ENCODE measurements at regions not wholly inside any gene's neighbourhood (a gene's known extent, or its start where the extent isn't known, plus 50 kb on each side); places are given as distances from the start of the nearest gene placed in this dataset.

GRCh38 chr1:166273618-166274017 lies 106.8 kb upstream of the FAM78B start:
- Histone ChIP-seq H3K9me3 (ENCODE audit: control insufficient read depth in 1 of 2, low read length in 2 of 2) (no peaks in the 10 kb centered on the region), H3K27ac (ENCODE audit: low read length) (no peak overlapping the region), H3K4me1 (ENCODE audit: control insufficient read depth in 1 of 2, insufficient read depth in 2 of 2, low read length in 2 of 2) (no peaks in the 10 kb centered on the region), H3K27me3 (ENCODE audit: low read depth, low read length) (no peaks in the 10 kb centered on the region), H3K4me3 (ENCODE audit: low read depth in 1 of 2, low read length in 2 of 2) (no peak overlapping the region), H3K36me3 (ENCODE audit: control insufficient read depth in 1 of 2, insufficient read depth in 2 of 2, low read length in 2 of 2) (no peaks in the 10 kb centered on the region)

- Histone ChIP-seq H3K9me3 (ENCODE audit: control insufficient read depth in 1 of 2, low read length in 2 of 2) (no peaks in the 10 kb centered on the region), H3K27me3 (ENCODE audit: low read depth, low read length) (no peaks in the 10 kb centered on the region), H3K27ac (ENCODE audit: low read length) (no peak overlapping the region), H3K4me1 (ENCODE audit: control insufficient read depth in 1 of 2, insufficient read depth in 2 of 2, low read length in 2 of 2) (no peaks in the 10 kb centered on the region), H3K4me3 (ENCODE audit: low read depth in 1 of 2, low read length in 2 of 2) (no peak overlapping the region), H3K36me3 (ENCODE audit: control insufficient read depth in 1 of 2, insufficient read depth in 2 of 2, low read length in 2 of 2) (no peaks in the 10 kb centered on the region)
Measured at GRCh38 chr1:166282391-166283137, 115.8 kb upstream of the FAM78B start.

- H3K9me3 ChIP-seq (ENCODE audit: control insufficient read depth in 1 of 2, low read length in 2 of 2), result no peaks in the 10 kb centered on the region
- H3K27ac ChIP-seq (ENCODE audit: low read length), result no peak overlapping the region
- no peaks in the 10 kb centered on the region for H3K36me3 ChIP-seq (ENCODE audit: control insufficient read depth in 1 of 2, insufficient read depth in 2 of 2, low read length in 2 of 2)
- no peak overlapping the region for H3K4me3 ChIP-seq (ENCODE audit: low read depth in 1 of 2, low read length in 2 of 2)
- no peaks in the 10 kb centered on the region for H3K27me3 ChIP-seq (ENCODE audit: low read depth, low read length)
- no peaks in the 10 kb centered on the region for H3K4me1 ChIP-seq (ENCODE audit: control insufficient read depth in 1 of 2, insufficient read depth in 2 of 2, low read length in 2 of 2)
Measured at GRCh38 chr1:166283190-166283589, 116.4 kb upstream of the FAM78B start.

GRCh38 chr1:166283600-166283999 lies 116.8 kb upstream of the FAM78B start:
- Histone ChIP-seq H3K9me3 (ENCODE audit: control insufficient read depth in 1 of 2, low read length in 2 of 2) (no peaks in the 10 kb centered on the region), H3K27ac (ENCODE audit: low read length) (no peak overlapping the region), H3K4me3 (ENCODE audit: low read depth in 1 of 2, low read length in 2 of 2) (no peak overlapping the region), H3K36me3 (ENCODE audit: control insufficient read depth in 1 of 2, insufficient read depth in 2 of 2, low read length in 2 of 2) (no peaks in the 10 kb centered on the region), H3K27me3 (ENCODE audit: low read depth, low read length) (no peaks in the 10 kb centered on the region), H3K4me1 (ENCODE audit: control insufficient read depth in 1 of 2, insufficient read depth in 2 of 2, low read length in 2 of 2) (no peaks in the 10 kb centered on the region)

GRCh38 chr1:166289309-166290050 lies 122.7 kb upstream of the FAM78B start:
- H3K27me3 ChIP-seq (ENCODE audit: low read depth, low read length), result no peaks in the 10 kb centered on the region
- H3K27ac ChIP-seq (ENCODE audit: low read length), result no peak overlapping the region
- H3K4me3 ChIP-seq (ENCODE audit: low read depth in 1 of 2, low read length in 2 of 2), result no peak overlapping the region
- no peaks in the 10 kb centered on the region for H3K4me1 ChIP-seq (ENCODE audit: control insufficient read depth in 1 of 2, insufficient read depth in 2 of 2, low read length in 2 of 2)
- no peaks in the 10 kb centered on the region for H3K36me3 ChIP-seq (ENCODE audit: control insufficient read depth in 1 of 2, insufficient read depth in 2 of 2, low read length in 2 of 2)
- no peaks in the 10 kb centered on the region for H3K9me3 ChIP-seq (ENCODE audit: control insufficient read depth in 1 of 2, low read length in 2 of 2)

- H3K4me3 ChIP-seq (ENCODE audit: low read depth in 1 of 2, low read length in 2 of 2), result no peak overlapping the region
- H3K9me3 ChIP-seq (ENCODE audit: control insufficient read depth in 1 of 2, low read length in 2 of 2), result no peaks in the 10 kb centered on the region
- H3K27me3 ChIP-seq (ENCODE audit: low read depth, low read length), result no peaks in the 10 kb centered on the region
- no peaks in the 10 kb centered on the region for H3K4me1 ChIP-seq (ENCODE audit: control insufficient read depth in 1 of 2, insufficient read depth in 2 of 2, low read length in 2 of 2)
- H3K27ac ChIP-seq (ENCODE audit: low read length), result no peak overlapping the region
- H3K36me3 ChIP-seq (ENCODE audit: control insufficient read depth in 1 of 2, insufficient read depth in 2 of 2, low read length in 2 of 2), result no peaks in the 10 kb centered on the region
Measured at GRCh38 chr1:166295656-166296055, 128.9 kb upstream of the FAM78B start.

- Histone ChIP-seq H3K36me3 (ENCODE audit: control insufficient read depth in 1 of 2, insufficient read depth in 2 of 2, low read length in 2 of 2) (no peaks in the 10 kb centered on the region), H3K27me3 (ENCODE audit: low read depth, low read length) (no peaks in the 10 kb centered on the region), H3K4me3 (ENCODE audit: low read depth in 1 of 2, low read length in 2 of 2) (no peak overlapping the region), H3K4me1 (ENCODE audit: control insufficient read depth in 1 of 2, insufficient read depth in 2 of 2, low read length in 2 of 2) (peaks cover 0 to 1% of the 10 kb centered on the region in 2 donors), H3K27ac (ENCODE audit: low read length) (no peak overlapping the region), H3K9me3 (ENCODE audit: control insufficient read depth in 1 of 2, low read length in 2 of 2) (no peaks in the 10 kb centered on the region)
Measured at GRCh38 chr1:166297993-166298392, 131.2 kb upstream of the FAM78B start.

- Histone ChIP-seq H3K27me3 (ENCODE audit: low read depth, low read length) (no peaks in the 10 kb centered on the region), H3K4me1 (ENCODE audit: control insufficient read depth in 1 of 2, insufficient read depth in 2 of 2, low read length in 2 of 2) (peaks cover 0 to 5% of the 10 kb centered on the region in 2 donors), H3K4me3 (ENCODE audit: low read depth in 1 of 2, low read length in 2 of 2) (no peak overlapping the region), H3K27ac (ENCODE audit: low read length) (no peak overlapping the region), H3K36me3 (ENCODE audit: control insufficient read depth in 1 of 2, insufficient read depth in 2 of 2, low read length in 2 of 2) (no peaks in the 10 kb centered on the region), H3K9me3 (ENCODE audit: control insufficient read depth in 1 of 2, low read length in 2 of 2) (no peaks in the 10 kb centered on the region)
Measured at GRCh38 chr1:166300767-166301166, 134.0 kb upstream of the FAM78B start.

- H3K36me3 ChIP-seq (ENCODE audit: control insufficient read depth in 1 of 2, insufficient read depth in 2 of 2, low read length in 2 of 2), result no peaks in the 10 kb centered on the region
- no peaks in the 10 kb centered on the region for H3K27me3 ChIP-seq (ENCODE audit: low read depth, low read length)
- no peak overlapping the region for H3K4me3 ChIP-seq (ENCODE audit: low read depth in 1 of 2, low read length in 2 of 2)
- H3K27ac ChIP-seq (ENCODE audit: low read length), result no peak overlapping the region
- H3K9me3 ChIP-seq (ENCODE audit: control insufficient read depth in 1 of 2, low read length in 2 of 2), result no peaks in the 10 kb centered on the region
- H3K4me1 ChIP-seq (ENCODE audit: control insufficient read depth in 1 of 2, insufficient read depth in 2 of 2, low read length in 2 of 2), result peaks cover 0 to 5% of the 10 kb centered on the region in 2 donors
Measured at GRCh38 chr1:166302989-166303758, 136.4 kb upstream of the FAM78B start.

- no peaks in the 10 kb centered on the region for H3K9me3 ChIP-seq (ENCODE audit: control insufficient read depth in 1 of 2, low read length in 2 of 2)
- H3K36me3 ChIP-seq (ENCODE audit: control insufficient read depth in 1 of 2, insufficient read depth in 2 of 2, low read length in 2 of 2), result no peaks in the 10 kb centered on the region
- H3K4me1 ChIP-seq (ENCODE audit: control insufficient read depth in 1 of 2, insufficient read depth in 2 of 2, low read length in 2 of 2), result peaks cover 0 to 5% of the 10 kb centered on the region in 2 donors
- no peak overlapping the region for H3K4me3 ChIP-seq (ENCODE audit: low read depth in 1 of 2, low read length in 2 of 2)
- H3K27me3 ChIP-seq (ENCODE audit: low read depth, low read length), result no peaks in the 10 kb centered on the region
- H3K27ac ChIP-seq (ENCODE audit: low read length), result no peak overlapping the region
Measured at GRCh38 chr1:166304131-166304530, 137.3 kb upstream of the FAM78B start.

GRCh38 chr1:166305371-166305770 lies 138.6 kb upstream of the FAM78B start:
- Histone ChIP-seq H3K9me3 (ENCODE audit: control insufficient read depth in 1 of 2, low read length in 2 of 2) (no peaks in the 10 kb centered on the region), H3K27ac (ENCODE audit: low read length) (no peak overlapping the region), H3K27me3 (ENCODE audit: low read depth, low read length) (no peaks in the 10 kb centered on the region), H3K4me3 (ENCODE audit: low read depth in 1 of 2, low read length in 2 of 2) (no peak overlapping the region), H3K4me1 (ENCODE audit: control insufficient read depth in 1 of 2, insufficient read depth in 2 of 2, low read length in 2 of 2) (peaks cover 0 to 5% of the 10 kb centered on the region in 2 donors), H3K36me3 (ENCODE audit: control insufficient read depth in 1 of 2, insufficient read depth in 2 of 2, low read length in 2 of 2) (no peaks in the 10 kb centered on the region)

Data from muscle layer of duodenum (tissue), 2 donors.